ENCODE measurements at regions not wholly inside any gene's neighbourhood (a gene's known extent, or its start where the extent isn't known, plus 50 kb on each side); places are given as distances from the start of the nearest gene placed in this dataset.

- in situ Hi-C loops (cut with HindIII; ENCODE audit: low sequenced_read_pairs), result no loop called here
These were observed 329.6 kb downstream of the UACA start for GRCh38 chr15:70433586-70434324.

GRCh38 chr15:70432924-70433495 lies 330.3 kb downstream of the UACA start:
- in situ Hi-C loops (cut with HindIII; ENCODE audit: low sequenced_read_pairs), result no loop called here

GRCh38 chr15:70431854-70432253 lies 331.5 kb downstream of the UACA start:
- in situ Hi-C loops (cut with HindIII; ENCODE audit: low sequenced_read_pairs), result no loop called here

GRCh38 chr15:70430069-70430468 lies 332.4 kb upstream of the TLE3 start:
- in situ Hi-C loops (cut with HindIII; ENCODE audit: low sequenced_read_pairs), result no loop called here

GRCh38 chr15:70429056-70429722 lies 331.5 kb upstream of the TLE3 start:
- in situ Hi-C loops (cut with HindIII; ENCODE audit: low sequenced_read_pairs), result no loop called here

GRCh38 chr15:70428211-70428822 lies 330.6 kb upstream of the TLE3 start:
- in situ Hi-C loops (cut with HindIII; ENCODE audit: low sequenced_read_pairs), result no loop called here

- in situ Hi-C loops (cut with HindIII; ENCODE audit: low sequenced_read_pairs), result no loop called here
These were observed 329.7 kb upstream of the TLE3 start for GRCh38 chr15:70427167-70428120.

GRCh38 chr15:70426096-70426821 lies 328.5 kb upstream of the TLE3 start:
- in situ Hi-C loops (cut with HindIII; ENCODE audit: low sequenced_read_pairs), result no loop called here

- in situ Hi-C loops (cut with HindIII; ENCODE audit: low sequenced_read_pairs), result no loop called here
These were observed 327.3 kb upstream of the TLE3 start for GRCh38 chr15:70424937-70425411.

GRCh38 chr15:70423267-70423666 lies 325.6 kb upstream of the TLE3 start:
- in situ Hi-C loops (cut with HindIII; ENCODE audit: low sequenced_read_pairs), result no loop called here

- in situ Hi-C loops (cut with HindIII; ENCODE audit: low sequenced_read_pairs), result no loop called here
These were observed 324.6 kb upstream of the TLE3 start for GRCh38 chr15:70422342-70422741.

GRCh38 chr15:70420948-70421482 lies 323.3 kb upstream of the TLE3 start:
- in situ Hi-C loops (cut with HindIII; ENCODE audit: low sequenced_read_pairs), result no loop called here

- in situ Hi-C loops (cut with HindIII; ENCODE audit: low sequenced_read_pairs), result no loop called here
These were observed 322.6 kb upstream of the TLE3 start for GRCh38 chr15:70420086-70420947.

GRCh38 chr15:70418943-70419342 lies 321.2 kb upstream of the TLE3 start:
- in situ Hi-C loops (cut with HindIII; ENCODE audit: low sequenced_read_pairs), result no loop called here

GRCh38 chr15:70417535-70417934 lies 319.8 kb upstream of the TLE3 start:
- in situ Hi-C loops (cut with HindIII; ENCODE audit: low sequenced_read_pairs), result no loop called here

GRCh38 chr15:70416829-70417228 lies 319.1 kb upstream of the TLE3 start:
- in situ Hi-C loops (cut with HindIII; ENCODE audit: low sequenced_read_pairs), result no loop called here

GRCh38 chr15:70415398-70415797 lies 317.7 kb upstream of the TLE3 start:
- in situ Hi-C loops (cut with HindIII; ENCODE audit: low sequenced_read_pairs), result no loop called here

GRCh38 chr15:70414626-70415025 lies 316.9 kb upstream of the TLE3 start:
- in situ Hi-C loops (cut with HindIII; ENCODE audit: low sequenced_read_pairs), result no loop called here

- in situ Hi-C loops (cut with HindIII; ENCODE audit: low sequenced_read_pairs), result no loop called here
These were observed 315.1 kb upstream of the TLE3 start for GRCh38 chr15:70412794-70413193.

Measured in endothelial cell of hepatic sinusoid (primary cell).